ENCODE measurements at regions not wholly inside any gene's neighbourhood (a gene's known extent, or its start where the extent isn't known, plus 50 kb on each side); places are given as distances from the start of the nearest gene placed in this dataset.

DNA sequence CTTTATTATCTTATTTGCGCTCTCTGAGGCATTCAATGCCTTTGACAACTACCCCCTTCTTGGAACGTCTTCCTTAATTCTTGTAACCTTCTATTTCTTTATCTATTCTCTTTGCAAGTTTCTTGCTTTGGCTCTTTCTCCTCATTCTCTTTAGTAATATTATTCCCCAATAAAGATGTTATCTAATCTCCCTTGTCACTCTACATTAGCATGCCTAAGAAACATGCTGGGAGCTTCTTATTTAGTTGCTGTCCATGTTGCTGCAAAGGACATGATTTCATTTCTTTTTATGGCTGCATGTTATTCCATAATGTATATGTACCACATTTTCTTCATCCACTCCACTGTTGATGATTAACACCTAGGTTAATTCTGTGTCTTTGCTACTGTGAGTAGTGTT is 113.7 kb downstream of the RDH14 start:
- TF ChIP-seq, protein P1, sequence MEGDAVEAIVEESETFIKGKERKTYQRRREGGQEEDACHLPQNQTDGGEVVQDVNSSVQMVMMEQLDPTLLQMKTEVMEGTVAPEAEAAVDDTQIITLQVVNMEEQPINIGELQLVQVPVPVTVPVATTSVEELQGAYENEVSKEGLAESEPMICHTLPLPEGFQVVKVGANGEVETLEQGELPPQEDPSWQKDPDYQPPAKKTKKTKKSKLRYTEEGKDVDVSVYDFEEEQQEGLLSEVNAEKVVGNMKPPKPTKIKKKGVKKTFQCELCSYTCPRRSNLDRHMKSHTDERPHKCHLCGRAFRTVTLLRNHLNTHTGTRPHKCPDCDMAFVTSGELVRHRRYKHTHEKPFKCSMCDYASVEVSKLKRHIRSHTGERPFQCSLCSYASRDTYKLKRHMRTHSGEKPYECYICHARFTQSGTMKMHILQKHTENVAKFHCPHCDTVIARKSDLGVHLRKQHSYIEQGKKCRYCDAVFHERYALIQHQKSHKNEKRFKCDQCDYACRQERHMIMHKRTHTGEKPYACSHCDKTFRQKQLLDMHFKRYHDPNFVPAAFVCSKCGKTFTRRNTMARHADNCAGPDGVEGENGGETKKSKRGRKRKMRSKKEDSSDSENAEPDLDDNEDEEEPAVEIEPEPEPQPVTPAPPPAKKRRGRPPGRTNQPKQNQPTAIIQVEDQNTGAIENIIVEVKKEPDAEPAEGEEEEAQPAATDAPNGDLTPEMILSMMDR (IDR thresholded peaks at IDR 0.05), result no peak
- no peak for TF ChIP-seq ZFX (IDR thresholded peaks at IDR 0.05; ENCODE audit: borderline replicate concordance)
- H3K27ac ChIP-seq, result no peak overlapping the region

GRCh38 chr2:18445433-18446320 is 114.8 kb downstream of the RDH14 start:
- H3K27ac ChIP-seq, result no peak overlapping the region
- TF ChIP-seq, protein P1 (IDR thresholded peaks at IDR 0.05), result no peak
- TF ChIP-seq ZFX (IDR thresholded peaks at IDR 0.05; ENCODE audit: borderline replicate concordance), result no peak

DNA sequence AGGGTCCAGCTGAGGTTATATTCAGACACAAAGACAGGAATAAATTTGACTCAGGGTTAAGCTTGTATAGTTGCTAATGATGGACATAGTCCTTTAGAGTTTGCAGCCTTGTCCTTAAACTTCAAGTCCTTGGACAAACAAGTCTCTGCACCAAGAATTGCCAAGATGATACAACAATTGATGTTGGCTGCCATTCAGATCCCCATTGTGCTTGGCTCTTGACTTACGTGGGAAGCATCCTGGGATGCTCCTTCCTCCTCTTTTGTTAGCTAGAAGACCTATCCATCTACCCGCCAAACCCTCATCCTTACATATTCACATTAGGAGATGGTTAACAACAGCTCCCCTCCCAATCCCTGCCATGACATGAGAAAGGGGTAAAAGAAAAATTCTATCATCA is 115.6 kb downstream of the RDH14 start:
- no peak for TF ChIP-seq ZFX (IDR thresholded peaks at IDR 0.05; ENCODE audit: borderline replicate concordance)
- TF ChIP-seq, protein P1 (IDR thresholded peaks at IDR 0.05), result no peak
- H3K27ac ChIP-seq, result no peak overlapping the region

DNA sequence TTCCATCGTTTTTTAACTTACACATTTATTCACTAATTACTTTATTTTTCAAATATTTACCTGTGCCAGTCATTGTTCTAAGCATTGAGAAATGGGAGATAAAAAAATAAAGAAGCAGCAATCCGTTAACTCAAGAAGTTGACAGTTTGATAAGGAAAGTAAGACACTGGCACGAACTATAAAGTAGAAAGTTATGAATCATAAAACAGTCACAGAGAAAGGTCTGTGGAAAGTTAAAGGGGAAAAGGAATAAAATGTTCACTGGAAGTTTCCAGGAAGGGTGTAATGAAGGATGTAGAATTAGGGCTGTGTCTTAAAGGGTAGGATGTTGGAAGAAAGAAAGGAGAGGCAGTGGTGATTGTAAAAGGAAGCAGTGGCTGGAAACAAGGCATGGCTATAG is 118.9 kb downstream of the RDH14 start:
- TF ChIP-seq ZFX (IDR thresholded peaks at IDR 0.05; ENCODE audit: borderline replicate concordance), result no peak
- no peak overlapping the region for H3K27ac ChIP-seq

DNA sequence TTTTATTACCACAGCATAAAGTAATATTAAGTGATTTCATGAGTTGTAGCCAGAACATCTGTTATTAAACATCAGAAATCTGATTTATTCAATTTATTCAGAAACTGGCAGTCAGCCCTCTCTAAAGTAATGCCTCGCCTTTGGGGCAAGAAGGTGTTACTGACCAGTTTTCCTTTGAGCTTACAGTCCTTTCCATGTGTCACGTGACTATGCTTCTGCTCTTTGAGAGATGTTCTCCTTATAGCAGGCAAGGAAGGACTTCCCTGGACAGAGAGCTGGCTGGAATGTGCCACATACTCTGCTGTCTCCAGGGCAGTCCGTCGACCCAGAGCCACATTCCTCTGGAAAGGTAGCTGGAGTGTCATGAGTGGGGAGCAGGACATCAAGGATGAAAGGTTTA is 119.7 kb downstream of the RDH14 start:
- no peak overlapping the region for H3K27ac ChIP-seq
- no peak for TF ChIP-seq ZFX (IDR thresholded peaks at IDR 0.05; ENCODE audit: borderline replicate concordance)
- TF ChIP-seq, protein P1 (IDR thresholded peaks at IDR 0.05), result no peak

- no peak overlapping the region for H3K27ac ChIP-seq
- TF ChIP-seq, protein P1 (IDR thresholded peaks at IDR 0.05), result no peak
- TF ChIP-seq ZFX (IDR thresholded peaks at IDR 0.05; ENCODE audit: borderline replicate concordance), result no peak
Observed at GRCh38 chr2:18440141-18440661, 120.3 kb downstream of the RDH14 start.

GRCh38 chr2:18439716-18440115 is 120.7 kb downstream of the RDH14 start:
- H3K27ac ChIP-seq, result no peak overlapping the region
- TF ChIP-seq, protein P1 (IDR thresholded peaks at IDR 0.05), result no peak
- no peak for TF ChIP-seq ZFX (IDR thresholded peaks at IDR 0.05; ENCODE audit: borderline replicate concordance)
